Bronchial epithelial cell (primary cell): ENCODE measurements at regions not wholly inside any gene's neighbourhood (a gene's known extent, or its start where the extent isn't known, plus 50 kb on each side); places are given as distances from the start of the nearest gene placed in this dataset.
A peak's percentile ranks its signal among the peaks of the same experiment; 100 is the strongest.

Source experiments
- DNase-seq: peaks from one replicate; pipeline ENCODE4 v3.0.0-alpha.2; 2010; ENCODE audit warnings: low read depth
- FAIRE-seq: peaks from 2 replicates; lab custom pipeline; 2011; peaks lifted over from hg19 to GRCh38; lab: Jason Lieb, UNC
- H3K27me3 ChIP-seq: 2 replicates; pipeline ENCODE4 v1.5.1; 2011; ENCODE audit warnings: low read length; ENCODE audit not compliant: control insufficient read depth, insufficient read depth
- H3K36me3 ChIP-seq: 2 replicates; pipeline ENCODE4 v1.5.1; 2011; ENCODE audit warnings: low read length; ENCODE audit not compliant: control insufficient read depth, insufficient read depth
- H3K4me3 ChIP-seq: 2 replicates; pipeline ENCODE4 v1.5.1; 2011; ENCODE audit warnings: mild to moderate bottlenecking, low read depth, low read length, control low read depth
- CTCF ChIP-seq: IDR thresholded peaks from 2 replicates; pipeline ENCODE4 v1.5.1; 2011; ENCODE audit warnings: mild to moderate bottlenecking, moderate library complexity, low read length, control low read depth, inconsistent platforms; ENCODE audit not compliant: insufficient read depth, severe bottlenecking

GRCh38 chr11:116461789-116462188, 311.0 kb downstream of the BUD13 start:
- FAIRE-seq (no peak), DNase-seq (peak; percentile 24)
- TF ChIP-seq CTCF = no peak
- no peaks in the 10 kb centered on the region for H3K36me3 ChIP-seq
- no peak overlapping the region for H3K4me3 ChIP-seq
- H3K27me3 ChIP-seq = no peaks in the 10 kb centered on the region

GRCh38 chr11:116460156-116460920, 312.4 kb downstream of the BUD13 start:
- DNase-seq = no peak
- TF ChIP-seq CTCF = no peak
- no peak overlapping the region for H3K4me3 ChIP-seq
- no peaks in the 10 kb centered on the region for H3K36me3 ChIP-seq
- no peaks in the 10 kb centered on the region for H3K27me3 ChIP-seq
- FAIRE-seq = no peak

GRCh38 chr11:116459185-116460045, 313.4 kb downstream of the BUD13 start:
- Histone ChIP-seq H3K27me3 (no peaks in the 10 kb centered on the region), H3K4me3 (no peak overlapping the region), H3K36me3 (no peaks in the 10 kb centered on the region)
- DNase-seq (no peak), FAIRE-seq (peak; percentile 66)
- TF ChIP-seq CTCF = no peak

- TF ChIP-seq CTCF = no peak
- FAIRE-seq = no peak
- H3K36me3 ChIP-seq = no peaks in the 10 kb centered on the region
- no peaks in the 10 kb centered on the region for H3K27me3 ChIP-seq
- DNase-seq = no peak
- no peak overlapping the region for H3K4me3 ChIP-seq
These were observed 314.2 kb downstream of the BUD13 start for GRCh38 chr11:116458546-116458945.

GRCh38 chr11:116457336-116458007, 315.3 kb downstream of the BUD13 start:
- TF ChIP-seq CTCF = no peak
- no peak for DNase-seq
- Histone ChIP-seq H3K36me3 (no peaks in the 10 kb centered on the region), H3K4me3 (no peak overlapping the region), H3K27me3 (no peaks in the 10 kb centered on the region)
- FAIRE-seq = no peak
